ENCODE measurements at regions not wholly inside any gene's neighbourhood (a gene's known extent, or its start where the extent isn't known, plus 50 kb on each side); places are given as distances from the start of the nearest gene placed in this dataset.

DNA sequence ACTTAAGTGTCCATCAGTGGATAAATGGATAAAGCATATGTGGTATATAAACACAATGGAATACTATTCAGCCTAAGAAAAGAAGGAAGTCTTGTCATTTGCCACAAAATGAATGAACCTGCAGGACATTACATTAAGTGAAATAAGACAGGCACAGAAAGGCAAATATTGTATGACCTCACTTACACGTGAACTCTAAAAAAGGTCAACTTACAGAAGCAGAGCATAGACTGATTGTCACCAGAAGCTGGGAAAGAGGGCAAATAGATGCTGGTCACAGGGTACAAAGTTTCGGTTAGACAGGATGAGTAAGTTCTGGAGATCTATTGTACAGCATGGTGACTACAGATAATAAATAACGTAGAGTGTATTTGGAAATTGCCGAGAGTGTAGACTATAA lies 247.7 kb downstream of the RAB28 start (continued):
- TF ChIP-seq, protein P1, sequence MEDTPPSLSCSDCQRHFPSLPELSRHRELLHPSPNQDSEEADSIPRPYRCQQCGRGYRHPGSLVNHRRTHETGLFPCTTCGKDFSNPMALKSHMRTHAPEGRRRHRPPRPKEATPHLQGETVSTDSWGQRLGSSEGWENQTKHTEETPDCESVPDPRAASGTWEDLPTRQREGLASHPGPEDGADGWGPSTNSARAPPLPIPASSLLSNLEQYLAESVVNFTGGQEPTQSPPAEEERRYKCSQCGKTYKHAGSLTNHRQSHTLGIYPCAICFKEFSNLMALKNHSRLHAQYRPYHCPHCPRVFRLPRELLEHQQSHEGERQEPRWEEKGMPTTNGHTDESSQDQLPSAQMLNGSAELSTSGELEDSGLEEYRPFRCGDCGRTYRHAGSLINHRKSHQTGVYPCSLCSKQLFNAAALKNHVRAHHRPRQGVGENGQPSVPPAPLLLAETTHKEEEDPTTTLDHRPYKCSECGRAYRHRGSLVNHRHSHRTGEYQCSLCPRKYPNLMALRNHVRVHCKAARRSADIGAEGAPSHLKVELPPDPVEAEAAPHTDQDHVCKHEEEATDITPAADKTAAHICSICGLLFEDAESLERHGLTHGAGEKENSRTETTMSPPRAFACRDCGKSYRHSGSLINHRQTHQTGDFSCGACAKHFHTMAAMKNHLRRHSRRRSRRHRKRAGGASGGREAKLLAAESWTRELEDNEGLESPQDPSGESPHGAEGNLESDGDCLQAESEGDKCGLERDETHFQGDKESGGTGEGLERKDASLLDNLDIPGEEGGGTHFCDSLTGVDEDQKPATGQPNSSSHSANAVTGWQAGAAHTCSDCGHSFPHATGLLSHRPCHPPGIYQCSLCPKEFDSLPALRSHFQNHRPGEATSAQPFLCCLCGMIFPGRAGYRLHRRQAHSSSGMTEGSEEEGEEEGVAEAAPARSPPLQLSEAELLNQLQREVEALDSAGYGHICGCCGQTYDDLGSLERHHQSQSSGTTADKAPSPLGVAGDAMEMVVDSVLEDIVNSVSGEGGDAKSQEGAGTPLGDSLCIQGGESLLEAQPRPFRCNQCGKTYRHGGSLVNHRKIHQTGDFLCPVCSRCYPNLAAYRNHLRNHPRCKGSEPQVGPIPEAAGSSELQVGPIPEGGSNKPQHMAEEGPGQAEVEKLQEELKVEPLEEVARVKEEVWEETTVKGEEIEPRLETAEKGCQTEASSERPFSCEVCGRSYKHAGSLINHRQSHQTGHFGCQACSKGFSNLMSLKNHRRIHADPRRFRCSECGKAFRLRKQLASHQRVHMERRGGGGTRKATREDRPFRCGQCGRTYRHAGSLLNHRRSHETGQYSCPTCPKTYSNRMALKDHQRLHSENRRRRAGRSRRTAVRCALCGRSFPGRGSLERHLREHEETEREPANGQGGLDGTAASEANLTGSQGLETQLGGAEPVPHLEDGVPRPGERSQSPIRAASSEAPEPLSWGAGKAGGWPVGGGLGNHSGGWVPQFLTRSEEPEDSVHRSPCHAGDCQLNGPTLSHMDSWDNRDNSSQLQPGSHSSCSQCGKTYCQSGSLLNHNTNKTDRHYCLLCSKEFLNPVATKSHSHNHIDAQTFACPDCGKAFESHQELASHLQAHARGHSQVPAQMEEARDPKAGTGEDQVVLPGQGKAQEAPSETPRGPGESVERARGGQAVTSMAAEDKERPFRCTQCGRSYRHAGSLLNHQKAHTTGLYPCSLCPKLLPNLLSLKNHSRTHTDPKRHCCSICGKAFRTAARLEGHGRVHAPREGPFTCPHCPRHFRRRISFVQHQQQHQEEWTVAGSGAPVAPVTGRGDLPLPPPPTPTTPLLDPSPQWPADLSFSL (CRISPR knock-in tag; IDR thresholded peaks at IDR 0.05): no peak
- TF ChIP-seq ZBTB21 (CRISPR knock-in tag; IDR thresholded peaks at IDR 0.05) (peak; percentile 75), NKX3-1 (CRISPR knock-in tag; IDR thresholded peaks at IDR 0.05) (no peak), KMT2A (CRISPR knock-in tag; IDR thresholded peaks at IDR 0.05) (no peak), ZNF44 (CRISPR knock-in tag; IDR thresholded peaks at IDR 0.05) (no peak), ZNF34 (CRISPR knock-in tag; IDR thresholded peaks at IDR 0.05; ENCODE audit: borderline replicate concordance) (no peak), HMG20A (CRISPR knock-in tag; IDR thresholded peaks at IDR 0.05; ENCODE audit: borderline replicate concordance) (peak; percentile 65; the same call in 1 of the 2 replicates), HNF4A (CRISPR knock-in tag; IDR thresholded peaks at IDR 0.05) (peak; percentile 83), NR2C2 (CRISPR knock-in tag; IDR thresholded peaks at IDR 0.05; ENCODE audit: borderline replicate concordance) (peak; percentile 73)
- TF ChIP-seq, protein P2, sequence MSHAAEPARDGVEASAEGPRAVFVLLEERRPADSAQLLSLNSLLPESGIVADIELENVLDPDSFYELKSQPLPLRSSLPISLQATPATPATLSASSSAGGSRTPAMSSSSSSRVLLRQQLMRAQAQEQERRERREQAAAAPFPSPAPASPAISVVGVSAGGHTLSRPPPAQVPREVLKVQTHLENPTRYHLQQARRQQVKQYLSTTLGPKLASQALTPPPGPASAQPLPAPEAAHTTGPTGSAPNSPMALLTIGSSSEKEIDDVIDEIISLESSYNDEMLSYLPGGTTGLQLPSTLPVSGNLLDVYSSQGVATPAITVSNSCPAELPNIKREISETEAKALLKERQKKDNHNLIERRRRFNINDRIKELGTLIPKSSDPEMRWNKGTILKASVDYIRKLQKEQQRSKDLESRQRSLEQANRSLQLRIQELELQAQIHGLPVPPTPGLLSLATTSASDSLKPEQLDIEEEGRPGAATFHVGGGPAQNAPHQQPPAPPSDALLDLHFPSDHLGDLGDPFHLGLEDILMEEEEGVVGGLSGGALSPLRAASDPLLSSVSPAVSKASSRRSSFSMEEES (CRISPR knock-in tag; IDR thresholded peaks at IDR 0.05): 0 out of 2 replicates have a peak, but pooled peaks have one; percentile 51
- TF ChIP-seq, protein P3, sequence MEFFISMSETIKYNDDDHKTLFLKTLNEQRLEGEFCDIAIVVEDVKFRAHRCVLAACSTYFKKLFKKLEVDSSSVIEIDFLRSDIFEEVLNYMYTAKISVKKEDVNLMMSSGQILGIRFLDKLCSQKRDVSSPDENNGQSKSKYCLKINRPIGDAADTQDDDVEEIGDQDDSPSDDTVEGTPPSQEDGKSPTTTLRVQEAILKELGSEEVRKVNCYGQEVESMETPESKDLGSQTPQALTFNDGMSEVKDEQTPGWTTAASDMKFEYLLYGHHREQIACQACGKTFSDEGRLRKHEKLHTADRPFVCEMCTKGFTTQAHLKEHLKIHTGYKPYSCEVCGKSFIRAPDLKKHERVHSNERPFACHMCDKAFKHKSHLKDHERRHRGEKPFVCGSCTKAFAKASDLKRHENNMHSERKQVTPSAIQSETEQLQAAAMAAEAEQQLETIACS (CRISPR knock-in tag; IDR thresholded peaks at IDR 0.05): no peak

Data from HepG2 (cell line).